H9 (cell line): ENCODE measurements at regions not wholly inside any gene's neighbourhood (a gene's known extent, or its start where the extent isn't known, plus 50 kb on each side); places are given as distances from the start of the nearest gene placed in this dataset.

Experiments
- DNase-seq: peaks from one replicate; pipeline ENCODE4 v3.0.0-alpha.2; 2017
- H2AFZ ChIP-seq: one replicate; pipeline ENCODE4 v1.6.1; 2013; ENCODE audit warnings: mild to moderate bottlenecking, low read length, control low read depth, moderate library complexity
- H2AK5ac ChIP-seq: 2 replicates; pipeline ENCODE4 v1.6.1; 2013; ENCODE audit warnings: low read length, control low read depth, mixed read lengths; ENCODE audit not compliant: insufficient read length
- H2BK120ac ChIP-seq: one replicate; pipeline ENCODE4 v1.6.1; 2013; ENCODE audit warnings: low read depth, mild to moderate bottlenecking, low read length, control low read depth, inconsistent platforms; ENCODE audit not compliant: poor library complexity, severe bottlenecking
- H2BK12ac ChIP-seq: 2 replicates; pipeline ENCODE4 v1.6.1; 2013; ENCODE audit warnings: low read length, control low read depth, mixed read lengths, low read depth; ENCODE audit not compliant: insufficient read length
- H2BK15ac ChIP-seq: 2 replicates; pipeline ENCODE4 v1.6.1; 2013; ENCODE audit warnings: low read depth, low read length, control low read depth
- H2BK20ac ChIP-seq: one replicate; pipeline ENCODE4 v1.6.1; 2013; ENCODE audit warnings: low read depth, mild to moderate bottlenecking, low read length, control low read depth, inconsistent platforms; ENCODE audit not compliant: poor library complexity, severe bottlenecking
- H2BK5ac ChIP-seq: 2 replicates; pipeline ENCODE4 v1.6.1; 2013; ENCODE audit warnings: low read length, control low read depth, mixed read lengths; ENCODE audit not compliant: insufficient read length
- H3K14ac ChIP-seq: 2 replicates; pipeline ENCODE4 v1.6.1; 2013; ENCODE audit warnings: low read length, control low read depth; ENCODE audit not compliant: insufficient read depth
- H3K18ac ChIP-seq: 2 replicates; pipeline ENCODE4 v1.6.1; 2013; ENCODE audit warnings: low read depth, mild to moderate bottlenecking, mixed read lengths, low read length, control low read depth; ENCODE audit not compliant: insufficient read length
- H3K23ac ChIP-seq: 2 replicates; pipeline ENCODE4 v1.6.1; 2013; ENCODE audit warnings: low read length, control low read depth, mixed read lengths, low read depth; ENCODE audit not compliant: insufficient read length
- H3K23me2 ChIP-seq: 2 replicates; pipeline ENCODE4 v1.6.1; 2013; ENCODE audit warnings: low read depth, mild to moderate bottlenecking, mixed read lengths, low read length, control low read depth; ENCODE audit not compliant: insufficient read length, poor library complexity, severe bottlenecking
- H3K27ac ChIP-seq: 2 replicates; pipeline ENCODE4 v1.5.1; 2013; ENCODE audit warnings: low read length, control low read depth, mixed read lengths, low read depth; ENCODE audit not compliant: insufficient read length
- H3K27me3 ChIP-seq: 2 replicates; pipeline ENCODE4 v1.6.1; 2013; ENCODE audit warnings: low read length, control low read depth, inconsistent platforms; ENCODE audit not compliant: insufficient read depth
- H3K4ac ChIP-seq: 2 replicates; pipeline ENCODE4 v1.6.1; 2013; ENCODE audit warnings: low read depth, mild to moderate bottlenecking, control low read depth, inconsistent platforms, low read length, moderate library complexity
- H3K4me1 ChIP-seq: 2 replicates; pipeline ENCODE4 v1.6.1; 2013; ENCODE audit warnings: low read length, control low read depth, inconsistent platforms; ENCODE audit not compliant: insufficient read depth
- H3K4me2 ChIP-seq: 2 replicates; pipeline ENCODE4 v1.6.1; 2013; ENCODE audit warnings: low read length, control low read depth, mixed read lengths; ENCODE audit not compliant: insufficient read length, insufficient read depth
- H3K56ac ChIP-seq: 2 replicates; pipeline ENCODE4 v1.6.1; 2013; ENCODE audit warnings: low read depth, mild to moderate bottlenecking, mixed read lengths, low read length, control low read depth; ENCODE audit not compliant: insufficient read length
- H3K79me1 ChIP-seq: 2 replicates; pipeline ENCODE4 v1.6.1; 2013; ENCODE audit warnings: low read depth, mild to moderate bottlenecking, moderate library complexity, low read length, control low read depth, inconsistent platforms; ENCODE audit not compliant: insufficient read depth, poor library complexity, severe bottlenecking
- H3K79me2 ChIP-seq: 2 replicates; pipeline ENCODE4 v1.6.1; 2013; ENCODE audit warnings: low read length, control low read depth, inconsistent platforms; ENCODE audit not compliant: insufficient read depth
- H3K9ac ChIP-seq: 2 replicates; pipeline ENCODE4 v1.6.1; 2013; ENCODE audit warnings: low read length, control low read depth, mixed read lengths; ENCODE audit not compliant: insufficient read length; ENCODE audit errors: extremely low read depth
- H3K9me3 ChIP-seq: one replicate; pipeline ENCODE4 v1.6.1; 2013; ENCODE audit warnings: low read depth, low read length, inconsistent platforms; ENCODE audit not compliant: control insufficient read depth
- H3T11ph ChIP-seq: one replicate; pipeline ENCODE4 v1.6.1; 2013; ENCODE audit warnings: mild to moderate bottlenecking, low read length, control low read depth, inconsistent platforms
- H4K20me1 ChIP-seq: one replicate; pipeline ENCODE4 v1.6.1; 2013; ENCODE audit not compliant: control insufficient read depth, insufficient read length, insufficient read depth
- H4K5ac ChIP-seq: 2 replicates; pipeline ENCODE4 v1.6.1; 2013; ENCODE audit warnings: low read depth, mild to moderate bottlenecking, mixed read lengths, low read length, control low read depth; ENCODE audit not compliant: insufficient read length
- H4K8ac ChIP-seq: replicated peaks from 2 replicates; pipeline ENCODE4 v1.6.1; 2013; ENCODE audit warnings: low read length, control low read depth, mixed read lengths, low read depth; ENCODE audit not compliant: insufficient read length
- H4K91ac ChIP-seq: 2 replicates; pipeline ENCODE4 v1.6.1; 2013; ENCODE audit warnings: low read depth, mild to moderate bottlenecking, moderate library complexity, mixed read lengths, low read length, control low read depth; ENCODE audit not compliant: insufficient read length
- H3K27ac Mint-ChIP-seq, 3 experiments: 2 replicates in 2 of 3; 3 replicates in 1 of 3; pipeline ENCODE4 v1.8.0; 2020 to 2021; ENCODE audit warnings: mixed read lengths in 3 of 3, mild to moderate bottlenecking in 1 of 3, moderate library complexity in 1 of 3
- H3K27me3 Mint-ChIP-seq: 2 replicates; pipeline ENCODE4 v1.8.0; 2021; ENCODE audit warnings: low read depth, mild to moderate bottlenecking, moderate library complexity, mixed read lengths
- H3K36me3 Mint-ChIP-seq, 3 experiments: 2 replicates in 2 of 3; 3 replicates in 1 of 3; pipeline ENCODE4 v1.8.0; 2020 to 2021; ENCODE audit warnings: low read depth in 3 of 3, mixed read lengths in 3 of 3; ENCODE audit not compliant: insufficient read depth in 1 of 3
- H3K4me1 Mint-ChIP-seq, 2 experiments: 2 replicates each; pipeline ENCODE4 v1.8.0; 2020; ENCODE audit warnings: mixed read lengths in 2 of 2
- H3K4me3 Mint-ChIP-seq, 2 experiments: 2 replicates in 1 of 2; 3 replicates in 1 of 2; pipeline ENCODE4 v1.8.0; 2020 to 2021; ENCODE audit warnings: mild to moderate bottlenecking in 2 of 2, mixed read lengths in 2 of 2, moderate library complexity in 1 of 2
- H3K9me3 Mint-ChIP-seq, 2 experiments: 2 replicates in 1 of 2; 3 replicates in 1 of 2; pipeline ENCODE4 v1.8.0; 2020; ENCODE audit warnings: mild to moderate bottlenecking in 2 of 2, mixed read lengths in 2 of 2, moderate library complexity in 1 of 2
- CTCF ChIP-seq: fragments of 200-600 bp; sonication (generic); conservative IDR thresholded peaks from 3 replicates; pipeline ENCODE4 v1.8.0; 2021; ENCODE audit warnings: antibody characterized with exemption, mild to moderate bottlenecking
- WGBS: extraction: QIAGEN DNeasy Blood & Tissue Kit; methylation state at CpG from one replicate; pipeline ENCODE4 v1.1.7; 2013; ENCODE audit warnings: missing lambda C conversion rate, low lambda C conversion rate, mixed read lengths; ENCODE audit not compliant: insufficient read length; ENCODE audit errors: extremely low coverage; 5-methylcytosine and 5-hydroxymethylcytosine counted together

GRCh38 chr18:34608064-34608463 lies 102.0 kb upstream of the DTNA start:
- Histone ChIP-seq H2BK20ac (no peak overlapping the region), H3K23ac (no peak overlapping the region), H3K18ac (no peak overlapping the region), H3K4ac (no peak overlapping the region), H4K5ac (no peak overlapping the region), H3K14ac (no peak overlapping the region), H2BK15ac (no peak overlapping the region), H3K9me3 (no peaks in the 10 kb centered on the region), H3K79me1 (no peaks in the 10 kb centered on the region), H4K91ac (no peak overlapping the region), H4K20me1 (no peaks in the 10 kb centered on the region), H2BK12ac (no peak overlapping the region), H4K8ac (no peak overlapping the region), H3K9ac (no peak overlapping the region), H2AK5ac (no peak overlapping the region), H3K56ac (no peak overlapping the region), H3K4me1 (no peaks in the 10 kb centered on the region; the same call in 1 of the 2 replicates), H3T11ph (no peak overlapping the region), H3K27me3 (no peaks in the 10 kb centered on the region), H3K4me2 (no peak overlapping the region), H2BK120ac (no peak overlapping the region), H3K23me2 (no peaks in the 10 kb centered on the region), H3K27ac (no peak overlapping the region), H3K79me2 (no peaks in the 10 kb centered on the region), H2AFZ (no peak overlapping the region), H2BK5ac (no peak overlapping the region)
- no CpG with 5 or more reads among the region's 2 CpGs for WGBS
- peaks cover 2 to 4% of the 10 kb centered on the region in 2 experiments; a peak in 3 of 4 replicates for H3K4me1 Mint-ChIP-seq
- no peaks in the 10 kb centered on the region; the same call in 1 of the 2 replicates for H3K27me3 Mint-ChIP-seq
- no peak overlapping the region for H3K4me3 Mint-ChIP-seq
- H3K9me3 Mint-ChIP-seq: no peaks in the 10 kb centered on the region
- no peak for DNase-seq
- no peak for TF ChIP-seq CTCF
- 0 out of 7 replicates have a peak, but pooled peaks cover 0 to 2% (median 0%) of the 10 kb centered on the region in 3 experiments for H3K36me3 Mint-ChIP-seq
- no peak overlapping the region for H3K27ac Mint-ChIP-seq
